GM18507 (cell line): ENCODE measurements at regions not wholly inside any gene's neighbourhood (a gene's known extent, or its start where the extent isn't known, plus 50 kb on each side); places are given as distances from the start of the nearest gene placed in this dataset.

Source experiments
- DNase-seq: peaks from one replicate; pipeline ENCODE4 v3.0.0; 2011; ENCODE audit warnings: low read depth; ENCODE audit not compliant: insufficient read length; ENCODE audit errors: extremely low spot score
- FAIRE-seq: peaks from 2 replicates; lab custom pipeline; 2011; peaks lifted over from hg19 to GRCh38; lab: Jason Lieb, UNC

DNA sequence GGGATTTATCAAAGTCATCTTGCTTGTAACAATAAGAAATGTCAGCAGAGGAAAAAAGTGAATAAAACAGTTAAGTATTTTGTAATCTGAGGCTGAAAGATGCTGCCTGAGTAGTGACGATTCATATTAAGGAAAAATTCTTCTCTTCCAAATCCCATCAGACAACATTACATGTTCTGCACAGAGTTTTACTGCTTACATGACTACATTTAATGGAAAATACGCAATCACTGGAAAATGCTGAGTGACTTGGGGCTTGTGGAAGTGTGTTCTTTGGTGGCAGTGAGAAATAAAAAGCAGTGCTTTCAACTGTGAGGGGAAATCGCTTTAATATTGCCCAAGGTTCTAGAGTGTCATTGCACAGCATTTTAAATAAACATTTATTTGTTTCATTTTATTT lies 1025.2 kb upstream of the GOT2 start:
- FAIRE-seq (no peak), DNase-seq (no peak)

DNA sequence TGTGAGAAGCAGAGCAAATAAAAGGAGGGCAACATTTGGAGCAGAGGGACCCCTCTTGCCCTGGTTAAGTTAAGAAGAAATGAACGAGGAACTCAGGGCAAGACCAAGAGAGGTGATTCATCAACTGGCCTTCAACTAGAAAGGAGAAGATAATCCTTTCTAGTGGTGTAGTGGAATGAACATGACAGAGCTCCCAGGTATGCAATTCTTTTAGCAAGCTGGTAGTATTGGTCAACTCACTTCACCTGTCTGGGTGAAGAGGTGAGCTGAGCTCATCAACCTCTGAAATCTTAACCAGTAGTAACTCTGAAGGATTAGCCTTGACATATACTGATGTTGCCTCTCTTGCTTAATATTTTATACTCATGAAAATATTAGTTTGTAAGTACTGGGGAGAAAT lies 1024.7 kb upstream of the GOT2 start:
- no peak for DNase-seq

GRCh38 chr16:59754854-59755253 lies 1020.7 kb upstream of the GOT2 start:
- no peak for FAIRE-seq
- no peak for DNase-seq

More for the DNA sequence above, 1024.7 kb upstream of the GOT2 start:
- no peak for FAIRE-seq

DNA sequence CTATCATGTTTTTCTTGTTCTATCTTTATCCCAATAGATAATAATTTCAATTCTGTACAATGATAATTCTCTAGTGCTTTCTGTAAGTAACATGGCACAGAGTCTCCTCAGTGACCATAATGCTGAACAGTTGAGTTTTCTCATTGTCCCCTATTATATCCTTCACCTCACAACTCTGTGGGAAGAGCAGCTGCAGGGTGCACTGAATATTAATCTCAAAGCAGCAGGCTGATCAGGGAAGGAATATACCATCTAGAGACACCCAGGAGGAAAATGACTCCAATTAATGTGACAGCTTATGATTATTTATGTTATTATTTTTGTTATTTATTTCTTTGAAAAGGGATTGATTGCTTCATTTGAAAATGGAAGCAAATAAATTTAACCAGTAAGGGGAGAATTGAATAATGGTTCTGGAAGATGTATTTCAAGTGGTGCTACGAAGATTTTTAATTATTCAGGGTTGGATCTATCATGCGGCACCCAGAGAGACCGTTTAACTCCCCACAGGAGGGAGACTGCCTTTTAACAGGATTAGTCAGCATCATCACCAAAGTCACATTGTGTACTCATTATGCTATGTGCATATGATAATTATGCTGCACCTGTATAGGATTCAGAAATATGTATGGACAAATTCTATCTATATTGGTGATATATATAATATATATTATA lies 1015.7 kb upstream of the GOT2 start:
- DNase-seq (no peak), FAIRE-seq (no peak)

- FAIRE-seq (no peak), DNase-seq (no peak)
Observed at GRCh38 chr16:59748531-59748930, 1014.4 kb upstream of the GOT2 start.

- DNase-seq (no peak), FAIRE-seq (no peak)
Observed at GRCh38 chr16:59743504-59743903, 1009.4 kb upstream of the GOT2 start.

- FAIRE-seq: no peak
- DNase-seq: no peak
Observed at GRCh38 chr16:59740858-59741257, 1006.7 kb upstream of the GOT2 start.

GRCh38 chr16:59737274-59737673 lies 1003.2 kb upstream of the GOT2 start:
- DNase-seq (no peak), FAIRE-seq (no peak)

GRCh38 chr16:59733321-59733720 lies 999.2 kb upstream of the GOT2 start:
- no peak for FAIRE-seq
- no peak for DNase-seq

- FAIRE-seq: no peak
- DNase-seq: no peak
Observed at GRCh38 chr16:59729613-59730012, 995.5 kb upstream of the GOT2 start.

DNA sequence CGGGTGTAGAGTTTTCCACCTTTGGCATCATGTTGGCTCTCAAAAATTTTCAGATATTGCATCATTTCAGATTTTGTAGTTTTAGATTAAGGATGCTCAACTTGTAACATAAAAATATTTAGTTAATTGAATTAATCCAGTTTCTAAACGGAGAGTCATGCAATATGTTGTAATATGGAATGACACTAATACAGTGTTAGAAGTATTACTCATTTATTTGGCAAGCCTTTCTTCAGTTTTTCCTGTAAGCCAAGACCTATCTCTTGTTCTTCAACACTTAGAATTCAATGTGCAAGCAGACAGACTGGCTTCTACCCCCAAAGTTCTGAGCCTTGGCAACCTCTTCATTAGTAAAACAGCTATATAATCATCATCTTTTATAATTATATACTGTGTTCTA lies 985.0 kb upstream of the GOT2 start:
- no peak for FAIRE-seq

GRCh38 chr16:59707436-59708226 lies 973.5 kb upstream of the GOT2 start:
- DNase-seq: no peak
- FAIRE-seq: no peak

More for the DNA sequence above, 985.0 kb upstream of the GOT2 start:
- no peak for DNase-seq

DNA sequence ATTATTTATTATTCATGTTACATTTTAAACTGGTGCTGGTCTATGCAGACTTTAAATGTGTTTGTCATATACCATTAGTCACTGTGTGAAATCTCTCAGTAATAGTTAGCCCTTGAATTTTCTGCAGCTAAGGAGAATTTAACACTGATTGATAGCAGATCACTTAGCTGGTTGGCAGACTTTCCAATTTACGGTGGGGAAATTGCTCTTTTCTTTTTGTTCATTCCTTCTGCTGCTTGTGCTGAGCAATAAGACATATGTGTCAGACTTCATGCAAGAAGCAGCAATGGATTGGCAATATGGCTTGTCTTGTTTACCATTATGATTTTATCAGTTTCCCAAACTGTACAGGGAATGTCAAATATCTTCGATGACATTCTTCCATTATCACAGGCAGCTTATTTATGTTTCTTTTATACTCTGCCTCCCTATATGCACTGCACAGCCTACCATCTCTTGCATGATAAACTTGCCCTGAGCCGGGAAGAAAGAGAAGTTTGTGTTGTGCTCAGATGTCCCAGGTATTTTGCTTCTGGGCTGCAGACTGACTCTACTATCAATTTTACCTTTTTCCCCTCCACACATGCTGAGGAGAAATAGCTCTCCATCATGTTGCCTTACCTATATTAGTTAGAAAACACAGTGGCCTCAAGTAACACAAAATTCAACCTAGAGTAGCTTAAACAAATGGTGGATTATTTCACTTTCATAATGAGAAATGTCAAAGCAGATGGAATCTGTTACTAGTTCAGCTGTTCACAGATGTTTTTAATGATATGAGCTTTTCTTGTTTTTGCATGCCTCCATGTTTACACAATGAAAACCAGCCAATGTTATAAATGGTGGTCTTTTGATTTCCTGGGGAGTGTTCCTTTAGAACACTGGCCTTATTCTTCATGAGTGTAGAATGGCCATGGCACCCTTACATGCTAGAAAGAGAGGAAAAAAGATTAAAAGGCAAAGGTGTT lies 968.1 kb upstream of the GOT2 start:
- FAIRE-seq (no peak), DNase-seq (no peak)

- no peak for FAIRE-seq
- DNase-seq: no peak
Observed at GRCh38 chr16:59699786-59700185, 965.7 kb upstream of the GOT2 start.

DNA sequence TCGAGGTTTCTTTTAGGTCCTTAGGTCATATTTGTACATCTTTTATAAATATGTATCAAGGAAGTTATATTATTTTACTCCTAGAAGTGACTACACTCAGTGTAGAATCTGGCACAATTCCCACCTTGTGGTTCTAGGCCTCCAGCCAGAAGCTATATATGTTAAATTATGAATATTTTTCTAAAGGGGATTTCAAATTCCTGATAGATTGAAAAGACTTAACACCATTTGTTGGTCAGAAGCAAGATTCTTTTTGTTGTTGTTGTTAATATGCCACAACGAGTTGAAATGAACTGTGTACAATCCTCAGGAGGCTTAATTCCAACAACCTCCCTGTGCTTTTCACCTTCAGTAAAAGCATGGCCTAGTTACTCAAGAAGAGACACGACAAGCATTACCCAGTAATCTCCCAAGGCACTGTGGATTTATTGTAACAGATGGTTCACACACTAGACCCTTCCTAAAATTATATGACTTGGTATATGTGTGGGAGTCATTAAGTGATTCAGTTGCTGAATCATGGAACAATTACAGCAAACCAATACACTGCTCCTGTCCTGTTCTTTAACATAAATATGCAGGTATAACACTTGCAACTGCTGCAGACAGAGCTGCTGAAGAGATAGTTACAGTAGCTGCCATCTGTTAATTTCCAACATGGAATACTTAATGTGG lies 964.4 kb upstream of the GOT2 start:
- DNase-seq (no peak), FAIRE-seq (no peak)

- DNase-seq (no peak), FAIRE-seq (no peak)
Observed at GRCh38 chr16:59697761-59698160, 963.6 kb upstream of the GOT2 start.

DNA sequence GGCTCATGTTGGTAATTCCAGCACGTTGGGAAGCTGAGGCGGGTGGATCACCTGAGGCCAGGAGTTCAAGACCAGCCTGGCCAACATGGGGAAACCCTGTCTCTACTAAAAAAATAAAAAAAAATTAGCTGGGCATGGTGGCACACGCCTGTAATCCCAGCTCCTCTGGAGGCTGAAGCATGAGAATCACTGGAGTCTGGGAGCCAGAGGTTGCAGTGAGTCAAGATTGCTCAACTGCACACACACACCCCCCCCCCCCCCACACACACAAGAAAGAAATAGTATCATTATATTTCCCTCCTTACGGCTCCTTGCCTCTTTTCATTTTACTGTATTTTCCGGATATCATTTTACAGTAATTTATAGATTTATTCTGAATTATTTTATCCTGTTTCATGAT lies 963.1 kb upstream of the GOT2 start:
- DNase-seq (no peak), FAIRE-seq (no peak)

DNA sequence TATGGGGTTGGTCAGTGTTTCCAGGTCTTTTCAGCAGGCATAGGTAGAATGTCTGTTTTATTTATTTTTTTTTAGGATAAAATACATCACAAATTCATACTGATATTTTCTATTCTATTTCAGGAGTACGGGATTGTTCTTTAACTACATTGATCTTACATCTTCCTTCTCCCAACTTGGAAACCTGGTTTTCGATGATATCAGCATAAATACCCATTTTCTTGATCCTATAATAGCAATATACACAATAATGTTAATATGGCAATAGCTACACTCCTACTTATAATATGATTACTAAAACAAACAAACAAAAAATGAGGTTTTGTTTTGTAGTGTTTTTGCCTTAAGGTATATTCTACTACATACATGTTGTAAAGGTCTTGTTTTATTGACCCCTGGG lies 962.4 kb upstream of the GOT2 start:
- no peak for DNase-seq

DNA sequence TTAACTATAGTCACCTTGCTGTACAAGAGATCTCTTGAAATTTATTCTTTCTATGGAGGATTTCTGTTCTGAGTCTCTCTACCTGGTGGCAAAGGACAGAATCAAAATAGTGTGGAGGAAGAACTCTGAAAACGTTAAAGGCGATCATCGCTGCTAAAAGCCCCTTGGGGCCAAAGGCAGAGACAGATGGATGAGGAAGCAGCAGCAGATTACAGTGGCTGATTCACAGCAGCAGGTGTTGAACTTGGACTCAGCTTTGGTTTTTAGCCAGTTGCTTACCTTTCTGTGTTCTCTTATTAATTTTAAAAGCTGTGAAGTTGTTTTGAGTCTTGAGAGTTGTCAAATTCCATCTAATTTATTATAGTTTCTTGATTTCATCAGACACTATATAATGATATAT lies 956.1 kb upstream of the GOT2 start:
- no peak for FAIRE-seq

More for the DNA sequence above, 962.4 kb upstream of the GOT2 start:
- FAIRE-seq: no peak

DNA sequence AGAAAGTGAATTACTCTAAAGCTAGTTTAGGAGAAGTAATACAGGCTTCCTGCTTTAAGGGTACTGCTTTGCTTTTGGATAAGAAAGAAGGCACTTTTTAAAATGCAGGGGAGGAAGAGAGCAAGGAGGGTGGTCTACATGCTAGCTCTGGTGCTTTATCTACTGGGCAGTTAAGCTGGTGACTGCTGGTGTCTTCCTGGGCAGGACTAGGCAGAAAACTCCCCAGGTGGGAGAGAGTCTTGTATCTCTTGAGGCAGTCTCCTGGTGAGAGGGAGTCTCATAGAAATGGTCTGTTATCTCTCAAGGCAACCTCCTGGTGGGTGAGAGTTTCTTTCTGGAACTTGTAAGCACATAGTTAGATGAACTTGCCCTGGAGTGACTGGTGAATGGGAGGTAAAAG lies 953.9 kb upstream of the GOT2 start:
- DNase-seq: no peak
- no peak for FAIRE-seq

More for the DNA sequence above, 956.1 kb upstream of the GOT2 start:
- no peak for DNase-seq
